ENCODE measurements at regions not wholly inside any gene's neighbourhood (a gene's known extent, or its start where the extent isn't known, plus 50 kb on each side); places are given as distances from the start of the nearest gene placed in this dataset.

- DNase-seq (ENCODE audit: low read depth): no peak
- no peak overlapping the region for H3K4me3 ChIP-seq (ENCODE audit: low read depth, low read length)
- TF ChIP-seq, protein P1, sequence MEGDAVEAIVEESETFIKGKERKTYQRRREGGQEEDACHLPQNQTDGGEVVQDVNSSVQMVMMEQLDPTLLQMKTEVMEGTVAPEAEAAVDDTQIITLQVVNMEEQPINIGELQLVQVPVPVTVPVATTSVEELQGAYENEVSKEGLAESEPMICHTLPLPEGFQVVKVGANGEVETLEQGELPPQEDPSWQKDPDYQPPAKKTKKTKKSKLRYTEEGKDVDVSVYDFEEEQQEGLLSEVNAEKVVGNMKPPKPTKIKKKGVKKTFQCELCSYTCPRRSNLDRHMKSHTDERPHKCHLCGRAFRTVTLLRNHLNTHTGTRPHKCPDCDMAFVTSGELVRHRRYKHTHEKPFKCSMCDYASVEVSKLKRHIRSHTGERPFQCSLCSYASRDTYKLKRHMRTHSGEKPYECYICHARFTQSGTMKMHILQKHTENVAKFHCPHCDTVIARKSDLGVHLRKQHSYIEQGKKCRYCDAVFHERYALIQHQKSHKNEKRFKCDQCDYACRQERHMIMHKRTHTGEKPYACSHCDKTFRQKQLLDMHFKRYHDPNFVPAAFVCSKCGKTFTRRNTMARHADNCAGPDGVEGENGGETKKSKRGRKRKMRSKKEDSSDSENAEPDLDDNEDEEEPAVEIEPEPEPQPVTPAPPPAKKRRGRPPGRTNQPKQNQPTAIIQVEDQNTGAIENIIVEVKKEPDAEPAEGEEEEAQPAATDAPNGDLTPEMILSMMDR (IDR thresholded peaks at IDR 0.05; ENCODE audit: insufficient read depth, low read depth, low read length): no peak
Observed at GRCh38 chr2:62364791-62365528, 141.0 kb downstream of the TMEM17 start.

DNA sequence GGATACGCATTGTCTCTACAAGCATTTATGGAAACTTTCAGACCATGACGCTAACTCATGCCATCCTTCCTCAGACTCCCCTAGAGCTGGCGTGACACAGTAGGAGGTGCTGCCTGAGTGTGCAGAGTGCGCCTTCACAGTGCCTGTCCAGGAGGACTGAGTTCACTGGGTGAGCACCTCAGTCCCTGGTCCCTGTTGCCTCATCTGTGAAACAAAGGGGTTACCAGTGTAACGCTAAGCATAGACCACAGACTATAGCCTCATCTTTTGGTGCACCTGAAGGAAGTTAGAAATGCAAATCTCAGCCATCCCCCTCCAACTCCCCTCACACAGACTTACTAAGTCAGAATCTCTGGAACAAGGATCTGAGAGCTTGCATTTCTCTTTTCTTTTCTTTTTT, 142.8 kb downstream of the TMEM17 start:
- TF ChIP-seq, protein P1 (IDR thresholded peaks at IDR 0.05; ENCODE audit: insufficient read depth, low read depth, low read length): no peak
- no peak overlapping the region for H3K4me3 ChIP-seq (ENCODE audit: low read depth, low read length)
- DNase-seq (ENCODE audit: low read depth): no peak

DNA sequence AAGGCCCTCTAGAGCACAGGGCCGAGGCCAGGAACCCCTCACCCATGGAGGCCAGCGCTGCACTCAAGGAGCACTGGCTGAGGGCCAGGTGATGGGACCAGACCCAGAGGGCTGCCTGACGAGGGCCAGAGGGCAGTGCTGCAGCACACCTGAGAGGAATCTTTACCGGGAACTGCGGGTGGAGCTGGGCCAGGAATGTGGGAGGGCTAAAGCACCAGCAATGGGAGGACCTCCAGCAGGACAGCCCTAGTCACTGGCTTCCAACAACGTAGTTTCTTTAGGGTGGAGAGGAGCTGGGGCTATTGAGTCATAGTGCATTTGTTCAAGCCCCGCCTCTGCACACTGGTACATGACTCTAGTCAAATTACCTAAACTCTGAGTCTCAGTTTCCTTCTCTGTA, 143.4 kb downstream of the TMEM17 start:
- no peak for DNase-seq (ENCODE audit: low read depth)
- TF ChIP-seq, protein P1 (IDR thresholded peaks at IDR 0.05; ENCODE audit: insufficient read depth, low read depth, low read length): no peak
- H3K4me3 ChIP-seq (ENCODE audit: low read depth, low read length): no peak overlapping the region

DNA sequence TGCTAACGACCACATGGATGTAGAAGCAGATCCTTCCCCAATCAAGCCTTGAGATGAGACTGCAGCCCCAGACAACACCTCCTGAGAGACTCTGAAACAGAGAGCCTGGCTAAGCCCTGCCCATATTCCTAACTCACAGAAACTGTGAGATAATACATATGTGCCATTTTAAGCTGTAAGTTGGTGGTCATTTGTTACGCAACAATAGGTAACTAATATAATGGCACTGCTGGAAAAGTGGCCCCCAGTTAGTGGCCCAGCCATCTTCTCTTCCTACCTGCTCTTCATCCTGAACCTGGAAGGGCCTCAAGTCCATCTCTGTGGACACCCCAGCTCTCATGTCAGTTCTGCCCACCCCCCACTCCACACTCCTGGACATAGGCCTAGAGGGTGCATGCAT, 144.0 kb downstream of the TMEM17 start:
- DNase-seq (ENCODE audit: low read depth): no peak
- TF ChIP-seq, protein P1 (IDR thresholded peaks at IDR 0.05; ENCODE audit: insufficient read depth, low read depth, low read length): no peak
- H3K4me3 ChIP-seq (ENCODE audit: low read depth, low read length): no peak overlapping the region

- DNase-seq (ENCODE audit: low read depth): no peak
- H3K4me3 ChIP-seq (ENCODE audit: low read depth, low read length): no peak overlapping the region
- TF ChIP-seq, protein P1 (IDR thresholded peaks at IDR 0.05; ENCODE audit: insufficient read depth, low read depth, low read length): no peak
Observed at GRCh38 chr2:62354771-62355561, 151.0 kb downstream of the TMEM17 start.

GRCh38 chr2:62352031-62352430, 154.0 kb downstream of the TMEM17 start:
- H3K4me3 ChIP-seq (ENCODE audit: low read depth, low read length): no peak overlapping the region
- no peak for DNase-seq (ENCODE audit: low read depth)
- TF ChIP-seq, protein P1 (IDR thresholded peaks at IDR 0.05; ENCODE audit: insufficient read depth, low read depth, low read length): no peak

All from fibroblast of villous mesenchyme (primary cell).